K562 (cell line): ENCODE measurements at regions not wholly inside any gene's neighbourhood (a gene's known extent, or its start where the extent isn't known, plus 50 kb on each side); places are given as distances from the start of the nearest gene placed in this dataset.

ENCODE experiments used
- BRD9 ChIP-seq: fragments of 450-650 bp; IDR thresholded peaks from 2 replicates; pipeline ENCODE4 v1.6.1; 2018; ENCODE audit warnings: low read depth; ENCODE audit not compliant: partially characterized antibody
- CHD1 ChIP-seq: fragments of 200-600 bp; sonication (generic); IDR thresholded peaks from one replicate; pipeline ENCODE4 v1.6.1; 2012; ENCODE audit warnings: mild to moderate bottlenecking, moderate library complexity, low read length, inconsistent platforms
- MAFG ChIP-seq: fragments of 450-650 bp; conservative IDR thresholded peaks from 2 replicates; pipeline ENCODE4 v1.6.1; 2016; ENCODE audit warnings: missing genetic modification characterization, missing compliant biosample characterization
- NFXL1 ChIP-seq: fragments of 450-650 bp; formaldehyde crosslinking; IDR thresholded peaks from 2 replicates; pipeline ENCODE4 v1.4.0; 2021; ENCODE audit warnings: mild to moderate bottlenecking
- NR2C1 ChIP-seq, 2 experiments: fragments of 450-650 bp; IDR thresholded peaks; 2 replicates each; pipeline ENCODE4 v1.6.1; 2017; ENCODE audit warnings: mild to moderate bottlenecking in 2 of 2, antibody characterized with exemption in 1 of 2, inconsistent platforms in 1 of 2, missing compliant biosample characterization in 1 of 2, missing genetic modification characterization in 1 of 2
- POU5F1 ChIP-seq: fragments of 150-350 bp; IDR thresholded peaks from 2 replicates; pipeline ENCODE4 v1.6.1; 2014; ENCODE audit warnings: borderline replicate concordance, low read length, low read depth, mild to moderate bottlenecking; ENCODE audit not compliant: partially characterized antibody
- RBM17 ChIP-seq: fragments of 200-400 bp; formaldehyde crosslinking; IDR thresholded peaks from 2 replicates; pipeline ENCODE4 v1.6.1; 2017; ENCODE audit warnings: low read depth, mild to moderate bottlenecking, low read length, borderline replicate concordance
- RFX7 ChIP-seq: fragments of 250-450 bp; sonication (Bioruptor Pico); IDR thresholded peaks from 2 replicates; pipeline ENCODE4 v1.5.1; 2021; ENCODE audit warnings: mild to moderate bottlenecking
- SMARCC2 ChIP-seq: fragments of 450-650 bp; IDR thresholded peaks from 2 replicates; pipeline ENCODE4 v1.6.1; 2017; ENCODE audit warnings: antibody characterized with exemption, moderate library complexity, mild to moderate bottlenecking, low read depth
- TCF7 ChIP-seq: sonication (generic); IDR thresholded peaks from 2 replicates; pipeline ENCODE4 v1.6.1; 2016; ENCODE audit warnings: antibody characterized with exemption, borderline replicate concordance
- TF ChIP-seq, protein P1 (sequence below): sonication (generic); formaldehyde crosslinking; IDR thresholded peaks from 2 replicates; pipeline ENCODE4 v1.8.1; 2023; ENCODE audit warnings: mild to moderate bottlenecking, missing genetic modification reagents, moderate library complexity
- TF ChIP-seq, protein P2 (sequence below): fragments of 450-650 bp; IDR thresholded peaks from 2 replicates; pipeline ENCODE4 v1.6.1; 2017; ENCODE audit warnings: antibody characterized with exemption
- TF ChIP-seq, protein P3 (sequence below): fragments of 450-650 bp; IDR thresholded peaks from 2 replicates; pipeline ENCODE4 v1.7.0; 2016; ENCODE audit warnings: borderline replicate concordance
- TF ChIP-seq, protein P4 (sequence below): sonication (generic); formaldehyde crosslinking; IDR thresholded peaks from 2 replicates; pipeline ENCODE4 v1.8.1; 2023; ENCODE audit warnings: mild to moderate bottlenecking, missing genetic modification reagents
- TF ChIP-seq, protein P5 (sequence below): fragments of 150-350 bp; conservative IDR thresholded peaks from 2 replicates; pipeline ENCODE4 v1.6.1; 2014; ENCODE audit warnings: low read length
- TF ChIP-seq, protein P6 (sequence below): IDR thresholded peaks from 2 replicates; pipeline ENCODE4 v1.6.1; 2016; ENCODE audit warnings: missing genetic modification characterization, missing compliant biosample characterization

DNA sequence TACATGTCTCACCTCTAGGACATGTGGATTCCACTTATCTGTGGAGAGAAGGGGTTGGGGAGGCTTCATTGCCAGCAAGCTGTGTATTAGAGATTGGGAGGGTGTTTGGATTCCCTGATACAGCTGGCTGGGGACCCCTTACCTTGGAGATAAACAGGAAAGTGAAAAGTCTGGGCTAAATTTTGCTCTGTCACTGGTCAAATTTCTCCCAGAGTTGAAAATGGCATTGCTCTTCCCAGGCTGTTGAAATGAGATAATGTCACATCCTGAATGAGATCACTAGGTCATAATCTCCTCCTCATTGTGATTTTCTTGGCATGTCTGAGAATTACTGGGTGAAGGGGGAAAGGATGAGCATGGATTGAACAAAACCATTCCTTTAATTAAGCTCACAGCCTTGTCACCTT is 265.0 kb upstream of the PARD3B start (continued):
- TF ChIP-seq RBM17, result no peak
- TF ChIP-seq, protein P1, sequence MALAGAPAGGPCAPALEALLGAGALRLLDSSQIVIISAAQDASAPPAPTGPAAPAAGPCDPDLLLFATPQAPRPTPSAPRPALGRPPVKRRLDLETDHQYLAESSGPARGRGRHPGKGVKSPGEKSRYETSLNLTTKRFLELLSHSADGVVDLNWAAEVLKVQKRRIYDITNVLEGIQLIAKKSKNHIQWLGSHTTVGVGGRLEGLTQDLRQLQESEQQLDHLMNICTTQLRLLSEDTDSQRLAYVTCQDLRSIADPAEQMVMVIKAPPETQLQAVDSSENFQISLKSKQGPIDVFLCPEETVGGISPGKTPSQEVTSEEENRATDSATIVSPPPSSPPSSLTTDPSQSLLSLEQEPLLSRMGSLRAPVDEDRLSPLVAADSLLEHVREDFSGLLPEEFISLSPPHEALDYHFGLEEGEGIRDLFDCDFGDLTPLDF (CRISPR knock-in tag), result no peak
- no peak for TF ChIP-seq TCF7
- TF ChIP-seq SMARCC2, result no peak
- TF ChIP-seq, protein P2, sequence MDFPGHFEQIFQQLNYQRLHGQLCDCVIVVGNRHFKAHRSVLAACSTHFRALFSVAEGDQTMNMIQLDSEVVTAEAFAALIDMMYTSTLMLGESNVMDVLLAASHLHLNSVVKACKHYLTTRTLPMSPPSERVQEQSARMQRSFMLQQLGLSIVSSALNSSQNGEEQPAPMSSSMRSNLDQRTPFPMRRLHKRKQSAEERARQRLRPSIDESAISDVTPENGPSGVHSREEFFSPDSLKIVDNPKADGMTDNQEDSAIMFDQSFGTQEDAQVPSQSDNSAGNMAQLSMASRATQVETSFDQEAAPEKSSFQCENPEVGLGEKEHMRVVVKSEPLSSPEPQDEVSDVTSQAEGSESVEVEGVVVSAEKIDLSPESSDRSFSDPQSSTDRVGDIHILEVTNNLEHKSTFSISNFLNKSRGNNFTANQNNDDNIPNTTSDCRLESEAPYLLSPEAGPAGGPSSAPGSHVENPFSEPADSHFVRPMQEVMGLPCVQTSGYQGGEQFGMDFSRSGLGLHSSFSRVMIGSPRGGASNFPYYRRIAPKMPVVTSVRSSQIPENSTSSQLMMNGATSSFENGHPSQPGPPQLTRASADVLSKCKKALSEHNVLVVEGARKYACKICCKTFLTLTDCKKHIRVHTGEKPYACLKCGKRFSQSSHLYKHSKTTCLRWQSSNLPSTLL, result no peak
- TF ChIP-seq, protein P3, sequence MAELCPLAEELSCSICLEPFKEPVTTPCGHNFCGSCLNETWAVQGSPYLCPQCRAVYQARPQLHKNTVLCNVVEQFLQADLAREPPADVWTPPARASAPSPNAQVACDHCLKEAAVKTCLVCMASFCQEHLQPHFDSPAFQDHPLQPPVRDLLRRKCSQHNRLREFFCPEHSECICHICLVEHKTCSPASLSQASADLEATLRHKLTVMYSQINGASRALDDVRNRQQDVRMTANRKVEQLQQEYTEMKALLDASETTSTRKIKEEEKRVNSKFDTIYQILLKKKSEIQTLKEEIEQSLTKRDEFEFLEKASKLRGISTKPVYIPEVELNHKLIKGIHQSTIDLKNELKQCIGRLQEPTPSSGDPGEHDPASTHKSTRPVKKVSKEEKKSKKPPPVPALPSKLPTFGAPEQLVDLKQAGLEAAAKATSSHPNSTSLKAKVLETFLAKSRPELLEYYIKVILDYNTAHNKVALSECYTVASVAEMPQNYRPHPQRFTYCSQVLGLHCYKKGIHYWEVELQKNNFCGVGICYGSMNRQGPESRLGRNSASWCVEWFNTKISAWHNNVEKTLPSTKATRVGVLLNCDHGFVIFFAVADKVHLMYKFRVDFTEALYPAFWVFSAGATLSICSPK, result no peak
- TF ChIP-seq, protein P4, sequence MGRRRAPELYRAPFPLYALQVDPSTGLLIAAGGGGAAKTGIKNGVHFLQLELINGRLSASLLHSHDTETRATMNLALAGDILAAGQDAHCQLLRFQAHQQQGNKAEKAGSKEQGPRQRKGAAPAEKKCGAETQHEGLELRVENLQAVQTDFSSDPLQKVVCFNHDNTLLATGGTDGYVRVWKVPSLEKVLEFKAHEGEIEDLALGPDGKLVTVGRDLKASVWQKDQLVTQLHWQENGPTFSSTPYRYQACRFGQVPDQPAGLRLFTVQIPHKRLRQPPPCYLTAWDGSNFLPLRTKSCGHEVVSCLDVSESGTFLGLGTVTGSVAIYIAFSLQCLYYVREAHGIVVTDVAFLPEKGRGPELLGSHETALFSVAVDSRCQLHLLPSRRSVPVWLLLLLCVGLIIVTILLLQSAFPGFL (CRISPR knock-in tag), result no peak
- no peak for TF ChIP-seq CHD1
- TF ChIP-seq NFXL1 (CRISPR knock-in tag), result no peak
- TF ChIP-seq, protein P5, sequence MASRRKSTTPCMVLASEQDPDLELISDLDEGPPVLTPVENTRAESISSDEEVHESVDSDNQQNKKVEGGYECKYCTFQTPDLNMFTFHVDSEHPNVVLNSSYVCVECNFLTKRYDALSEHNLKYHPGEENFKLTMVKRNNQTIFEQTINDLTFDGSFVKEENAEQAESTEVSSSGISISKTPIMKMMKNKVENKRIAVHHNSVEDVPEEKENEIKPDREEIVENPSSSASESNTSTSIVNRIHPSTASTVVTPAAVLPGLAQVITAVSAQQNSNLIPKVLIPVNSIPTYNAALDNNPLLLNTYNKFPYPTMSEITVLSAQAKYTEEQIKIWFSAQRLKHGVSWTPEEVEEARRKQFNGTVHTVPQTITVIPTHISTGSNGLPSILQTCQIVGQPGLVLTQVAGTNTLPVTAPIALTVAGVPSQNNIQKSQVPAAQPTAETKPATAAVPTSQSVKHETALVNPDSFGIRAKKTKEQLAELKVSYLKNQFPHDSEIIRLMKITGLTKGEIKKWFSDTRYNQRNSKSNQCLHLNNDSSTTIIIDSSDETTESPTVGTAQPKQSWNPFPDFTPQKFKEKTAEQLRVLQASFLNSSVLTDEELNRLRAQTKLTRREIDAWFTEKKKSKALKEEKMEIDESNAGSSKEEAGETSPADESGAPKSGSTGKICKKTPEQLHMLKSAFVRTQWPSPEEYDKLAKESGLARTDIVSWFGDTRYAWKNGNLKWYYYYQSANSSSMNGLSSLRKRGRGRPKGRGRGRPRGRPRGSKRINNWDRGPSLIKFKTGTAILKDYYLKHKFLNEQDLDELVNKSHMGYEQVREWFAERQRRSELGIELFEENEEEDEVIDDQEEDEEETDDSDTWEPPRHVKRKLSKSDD, result no peak
- TF ChIP-seq NR2C1 (IDR thresholded peaks at IDR 0.05), result no peak
- no peak for TF ChIP-seq NR2C1 (tag; IDR thresholded peaks at IDR 0.05)
- TF ChIP-seq MAFG, result peak; percentile 67
- TF ChIP-seq BRD9, result no peak
- TF ChIP-seq RFX7 (CRISPR knock-in tag), result no peak
- TF ChIP-seq, protein P6, sequence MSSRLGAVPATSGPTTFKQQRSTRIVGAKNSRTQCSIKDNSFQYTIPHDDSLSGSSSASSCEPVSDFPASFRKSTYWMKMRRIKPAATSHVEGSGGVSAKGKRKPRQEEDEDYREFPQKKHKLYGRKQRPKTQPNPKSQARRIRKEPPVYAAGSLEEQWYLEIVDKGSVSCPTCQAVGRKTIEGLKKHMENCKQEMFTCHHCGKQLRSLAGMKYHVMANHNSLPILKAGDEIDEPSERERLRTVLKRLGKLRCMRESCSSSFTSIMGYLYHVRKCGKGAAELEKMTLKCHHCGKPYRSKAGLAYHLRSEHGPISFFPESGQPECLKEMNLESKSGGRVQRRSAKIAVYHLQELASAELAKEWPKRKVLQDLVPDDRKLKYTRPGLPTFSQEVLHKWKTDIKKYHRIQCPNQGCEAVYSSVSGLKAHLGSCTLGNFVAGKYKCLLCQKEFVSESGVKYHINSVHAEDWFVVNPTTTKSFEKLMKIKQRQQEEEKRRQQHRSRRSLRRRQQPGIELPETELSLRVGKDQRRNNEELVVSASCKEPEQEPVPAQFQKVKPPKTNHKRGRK (tag), result no peak
- no peak for TF ChIP-seq POU5F1
